ENCODE measurements at regions not wholly inside any gene's neighbourhood (a gene's known extent, or its start where the extent isn't known, plus 50 kb on each side); places are given as distances from the start of the nearest gene placed in this dataset.

GRCh38 chr3:162641907-162642306 lies 1145.3 kb downstream of the OTOL1 start:
- TF ChIP-seq CTCF (IDR thresholded peaks at IDR 0.05) (no peak), POLR2A (IDR thresholded peaks at IDR 0.05) (no peak), EP300 (IDR thresholded peaks at IDR 0.05) (no peak)

All from tibial nerve (tissue), 4 donors.